ENCODE measurements at regions not wholly inside any gene's neighbourhood (a gene's known extent, or its start where the extent isn't known, plus 50 kb on each side); places are given as distances from the start of the nearest gene placed in this dataset.
"Not testable (repeated sequence)": the region's sequence is repeated elsewhere in the genome, so short reads cannot be mapped to it uniquely, and the experiment has no call there.

DNA sequence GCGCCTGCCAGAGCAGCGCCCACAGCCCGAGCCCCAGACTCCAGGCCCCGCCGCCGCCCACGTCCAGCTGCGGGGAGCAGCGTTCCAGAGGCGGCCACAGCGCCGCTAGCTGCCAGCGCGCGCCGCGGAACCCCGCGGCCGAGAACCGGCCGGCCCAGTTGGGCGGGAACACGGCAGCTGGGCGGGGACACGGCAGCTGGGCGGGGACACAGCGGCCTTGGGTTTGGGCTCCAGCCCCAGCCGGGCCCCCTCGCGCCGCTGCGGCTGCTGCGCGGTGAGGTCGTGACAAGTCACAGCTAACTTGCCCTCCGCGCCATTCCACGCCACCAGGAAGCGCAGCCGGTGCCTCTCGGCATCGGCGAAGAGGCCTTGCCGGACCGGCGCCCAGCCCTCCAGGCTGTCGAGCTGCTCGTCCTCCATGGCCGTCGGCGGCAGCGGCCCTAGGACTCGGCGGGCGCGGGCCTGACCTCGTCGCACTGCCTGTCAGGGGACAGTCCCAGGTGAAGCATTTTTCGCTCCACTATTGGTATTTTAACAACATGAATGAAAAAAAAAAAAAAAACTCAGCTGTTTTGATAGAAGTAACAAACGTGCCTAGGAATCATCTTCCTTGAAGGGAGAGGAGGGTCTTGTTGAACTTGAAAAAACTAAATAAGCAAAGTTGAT, 56.6 kb upstream of the GOLGA8N start:
- not testable (repeated sequence) for H3K4me2 ChIP-seq (ENCODE audit: low read length); H3K27ac ChIP-seq (ENCODE audit: low read length)

DNA sequence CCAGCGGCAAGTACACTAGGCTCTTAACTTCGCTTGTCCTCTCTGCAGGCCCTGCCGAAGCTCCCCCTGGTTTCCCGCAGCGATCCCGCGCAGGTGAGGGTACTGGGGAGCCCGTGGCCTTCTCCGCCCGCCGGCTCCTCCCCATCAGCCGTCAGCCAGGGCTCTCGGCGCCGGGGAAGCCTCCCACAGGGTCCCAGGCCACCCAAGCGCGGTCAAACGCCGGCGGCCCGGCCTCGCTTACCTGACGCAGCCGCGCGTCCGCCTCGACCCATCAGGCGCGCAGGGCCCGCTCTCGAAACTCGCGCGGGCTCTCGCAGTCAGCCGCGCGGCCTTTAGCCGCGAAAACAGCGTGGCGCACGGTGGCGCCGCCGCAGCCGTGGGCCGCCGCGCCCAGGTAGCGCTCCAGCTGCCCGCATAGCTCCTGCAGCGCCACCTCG, 57.2 kb upstream of the GOLGA8N start:
- H3K27ac ChIP-seq (ENCODE audit: low read length); H3F3A ChIP-seq (ENCODE audit: insufficient read depth, low read length, poor library complexity, severe bottlenecking); H3K9ac ChIP-seq (ENCODE audit: low read length); H3K79me2 ChIP-seq (replicated peaks; ENCODE audit: insufficient read depth, low read length); H4K20me1 ChIP-seq (ENCODE audit: insufficient read depth); H3K9me3 ChIP-seq (ENCODE audit: low read length); H3K4me2 ChIP-seq (ENCODE audit: low read length); H3K4me3 ChIP-seq (ENCODE audit: low read length); H3K36me3 ChIP-seq (ENCODE audit: insufficient read depth, low read length); H3K9me2 ChIP-seq (ENCODE audit: insufficient read depth, low read length); H2AFZ ChIP-seq (ENCODE audit: low read depth, low read length); H3K27me3 ChIP-seq (ENCODE audit: insufficient read depth, low read depth, low read length): not testable (repeated sequence)

More for the DNA sequence above, 56.6 kb upstream of the GOLGA8N start:
- not testable (repeated sequence) for H3K9ac ChIP-seq (ENCODE audit: low read length); H2AFZ ChIP-seq (ENCODE audit: low read depth, low read length); H3K79me2 ChIP-seq (replicated peaks; ENCODE audit: insufficient read depth, low read length); H3F3A ChIP-seq (ENCODE audit: insufficient read depth, low read length, poor library complexity, severe bottlenecking); H3K27me3 ChIP-seq (ENCODE audit: insufficient read depth, low read depth, low read length); H3K9me3 ChIP-seq (ENCODE audit: low read length); H3K36me3 ChIP-seq (ENCODE audit: insufficient read depth, low read length); H4K20me1 ChIP-seq (ENCODE audit: insufficient read depth); H3K9me2 ChIP-seq (ENCODE audit: insufficient read depth, low read length)
- peak overlapping the region; percentile 51 for H3K4me3 ChIP-seq (ENCODE audit: low read length)

DNA sequence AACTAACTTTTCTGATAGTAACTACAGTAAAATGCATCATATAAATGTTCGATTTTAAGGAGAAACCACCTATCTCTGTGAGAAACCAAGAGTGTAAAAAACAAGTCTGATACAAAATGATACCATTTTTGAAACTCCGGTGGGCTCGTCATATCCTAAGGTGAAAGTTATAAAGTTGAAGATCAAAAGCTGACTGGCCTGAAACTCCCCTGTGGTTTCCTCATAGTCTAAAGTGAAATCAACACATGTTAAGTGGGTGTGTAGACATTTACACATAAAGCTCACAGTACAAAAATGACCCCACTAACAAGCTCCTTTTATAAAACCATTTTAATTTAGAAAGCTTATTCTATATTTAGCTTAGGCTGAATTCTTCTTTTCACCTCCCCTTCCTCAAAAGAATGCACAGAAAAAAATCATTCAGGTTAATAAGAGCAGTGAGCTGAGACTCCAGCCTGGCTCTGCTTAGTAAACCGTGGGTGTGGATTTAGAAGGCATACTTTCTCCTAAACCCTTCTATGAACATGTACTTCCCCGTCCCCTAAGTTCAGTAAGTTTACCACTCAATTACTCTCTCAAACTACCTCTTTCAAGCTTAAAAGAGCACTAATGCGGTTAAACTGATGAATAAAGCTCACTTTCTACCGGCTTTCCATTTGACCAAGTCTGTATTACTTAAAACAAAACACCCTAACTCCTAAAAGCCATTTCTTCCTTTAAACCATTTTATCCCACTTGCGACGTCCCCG, 57.9 kb upstream of the GOLGA8N start:
- H3K9me2 ChIP-seq (ENCODE audit: insufficient read depth, low read length); H3K9ac ChIP-seq (ENCODE audit: low read length); H3K4me3 ChIP-seq (ENCODE audit: low read length); H3K27ac ChIP-seq (ENCODE audit: low read length); H3K79me2 ChIP-seq (replicated peaks; ENCODE audit: insufficient read depth, low read length); H3F3A ChIP-seq (ENCODE audit: insufficient read depth, low read length, poor library complexity, severe bottlenecking); H3K4me2 ChIP-seq (ENCODE audit: low read length); H2AFZ ChIP-seq (ENCODE audit: low read depth, low read length); H3K9me3 ChIP-seq (ENCODE audit: low read length); H3K27me3 ChIP-seq (ENCODE audit: insufficient read depth, low read depth, low read length); H3K36me3 ChIP-seq (ENCODE audit: insufficient read depth, low read length); H4K20me1 ChIP-seq (ENCODE audit: insufficient read depth): not testable (repeated sequence)

DNA sequence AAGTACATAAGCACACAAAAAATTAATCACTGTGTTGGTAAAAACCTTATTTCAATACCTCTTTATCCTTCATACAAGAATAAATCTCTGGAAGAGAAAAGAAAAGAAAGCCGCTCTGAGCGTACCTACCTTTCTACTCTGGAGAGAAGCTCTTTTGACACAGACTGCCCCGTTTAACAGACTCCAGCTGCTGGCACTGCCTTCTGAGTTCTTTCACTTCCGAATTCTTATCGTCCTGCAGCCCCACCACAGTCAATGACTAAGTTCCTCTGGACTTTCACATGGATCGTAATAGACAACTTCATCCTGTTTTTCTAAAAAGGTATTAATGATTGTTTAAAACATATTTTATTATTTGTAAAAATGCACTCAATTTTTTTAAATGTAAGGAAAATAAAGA, 67.5 kb upstream of the GOLGA8O start:
- not testable (repeated sequence) for H3K27ac ChIP-seq (ENCODE audit: low read length); H3K9me2 ChIP-seq (ENCODE audit: insufficient read depth, low read length); H3K9me3 ChIP-seq (ENCODE audit: low read length); H3K79me2 ChIP-seq (replicated peaks; ENCODE audit: insufficient read depth, low read length); H4K20me1 ChIP-seq (ENCODE audit: insufficient read depth); H2AFZ ChIP-seq (ENCODE audit: low read depth, low read length); H3K4me2 ChIP-seq (ENCODE audit: low read length); H3K36me3 ChIP-seq (ENCODE audit: insufficient read depth, low read length); H3K4me3 ChIP-seq (ENCODE audit: low read length); H3F3A ChIP-seq (ENCODE audit: insufficient read depth, low read length, poor library complexity, severe bottlenecking); H3K9ac ChIP-seq (ENCODE audit: low read length); H3K27me3 ChIP-seq (ENCODE audit: insufficient read depth, low read depth, low read length)

- H3K9ac ChIP-seq (ENCODE audit: low read length); H3K4me3 ChIP-seq (ENCODE audit: low read length); H4K20me1 ChIP-seq (ENCODE audit: insufficient read depth); H3K9me3 ChIP-seq (ENCODE audit: low read length); H3F3A ChIP-seq (ENCODE audit: insufficient read depth, low read length, poor library complexity, severe bottlenecking); H3K36me3 ChIP-seq (ENCODE audit: insufficient read depth, low read length); H3K27ac ChIP-seq (ENCODE audit: low read length); H3K27me3 ChIP-seq (ENCODE audit: insufficient read depth, low read depth, low read length); H3K79me2 ChIP-seq (replicated peaks; ENCODE audit: insufficient read depth, low read length); H3K9me2 ChIP-seq (ENCODE audit: insufficient read depth, low read length); H3K4me2 ChIP-seq (ENCODE audit: low read length); H2AFZ ChIP-seq (ENCODE audit: low read depth, low read length): not testable (repeated sequence)
Measured at GRCh38 chr15:32522421-32522820, 67.0 kb upstream of the GOLGA8O start.

GRCh38 chr15:32518976-32519375, 63.5 kb upstream of the GOLGA8O start:
- H3K9me3 ChIP-seq (ENCODE audit: low read length); H3K36me3 ChIP-seq (ENCODE audit: insufficient read depth, low read length); H4K20me1 ChIP-seq (ENCODE audit: insufficient read depth); H3K9me2 ChIP-seq (ENCODE audit: insufficient read depth, low read length); H3K27ac ChIP-seq (ENCODE audit: low read length); H2AFZ ChIP-seq (ENCODE audit: low read depth, low read length); H3K9ac ChIP-seq (ENCODE audit: low read length); H3F3A ChIP-seq (ENCODE audit: insufficient read depth, low read length, poor library complexity, severe bottlenecking); H3K79me2 ChIP-seq (replicated peaks; ENCODE audit: insufficient read depth, low read length); H3K27me3 ChIP-seq (ENCODE audit: insufficient read depth, low read depth, low read length); H3K4me3 ChIP-seq (ENCODE audit: low read length); H3K4me2 ChIP-seq (ENCODE audit: low read length): not testable (repeated sequence)

DNA sequence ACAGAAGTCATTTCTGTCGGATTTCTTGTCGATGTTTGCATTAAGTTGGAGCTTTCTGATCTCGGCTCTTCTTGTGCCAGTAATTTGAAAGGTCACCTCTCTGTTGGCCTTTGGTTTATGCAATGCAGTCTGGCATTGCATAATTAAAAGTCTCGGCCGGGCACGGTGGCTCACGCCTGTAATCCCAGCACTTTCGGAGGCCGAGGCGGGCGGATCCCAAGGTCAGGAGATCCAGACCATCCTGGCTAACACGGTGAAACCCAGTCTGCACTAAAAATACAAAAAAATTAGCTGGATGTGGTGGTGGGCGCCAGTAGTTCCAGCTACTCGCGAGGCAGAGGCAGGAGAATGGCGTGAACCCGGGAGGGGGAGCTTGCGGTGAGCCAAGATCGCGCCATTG, 62.6 kb upstream of the GOLGA8O start:
- not testable (repeated sequence) for H3K9me2 ChIP-seq (ENCODE audit: insufficient read depth, low read length); H3K27ac ChIP-seq (ENCODE audit: low read length); H3K36me3 ChIP-seq (ENCODE audit: insufficient read depth, low read length); H3K4me2 ChIP-seq (ENCODE audit: low read length); H3K4me3 ChIP-seq (ENCODE audit: low read length); H3K9ac ChIP-seq (ENCODE audit: low read length); H3K79me2 ChIP-seq (replicated peaks; ENCODE audit: insufficient read depth, low read length); H2AFZ ChIP-seq (ENCODE audit: low read depth, low read length); H4K20me1 ChIP-seq (ENCODE audit: insufficient read depth); H3K9me3 ChIP-seq (ENCODE audit: low read length); H3F3A ChIP-seq (ENCODE audit: insufficient read depth, low read length, poor library complexity, severe bottlenecking); H3K27me3 ChIP-seq (ENCODE audit: insufficient read depth, low read depth, low read length)

- not testable (repeated sequence) for H3K27me3 ChIP-seq (ENCODE audit: insufficient read depth, low read depth, low read length); H3K79me2 ChIP-seq (replicated peaks; ENCODE audit: insufficient read depth, low read length); H3K27ac ChIP-seq (ENCODE audit: low read length); H3K9ac ChIP-seq (ENCODE audit: low read length); H3K4me2 ChIP-seq (ENCODE audit: low read length); H3K9me3 ChIP-seq (ENCODE audit: low read length); H3F3A ChIP-seq (ENCODE audit: insufficient read depth, low read length, poor library complexity, severe bottlenecking); H3K9me2 ChIP-seq (ENCODE audit: insufficient read depth, low read length); H3K36me3 ChIP-seq (ENCODE audit: insufficient read depth, low read length); H4K20me1 ChIP-seq (ENCODE audit: insufficient read depth); H2AFZ ChIP-seq (ENCODE audit: low read depth, low read length); H3K4me3 ChIP-seq (ENCODE audit: low read length)
Measured at GRCh38 chr15:32516954-32517353, 61.5 kb upstream of the GOLGA8O start.

Measured in neural cell (in vitro differentiated cells).